HCT116 (cell line): ENCODE measurements at regions not wholly inside any gene's neighbourhood (a gene's known extent, or its start where the extent isn't known, plus 50 kb on each side); places are given as distances from the start of the nearest gene placed in this dataset.

Experiments
- ATAC-seq: fragments of 200-7000 bp; cut with Tn5 transposase; 2 replicates; pipeline ENCODE4 v1.9.1; 2020; ENCODE audit warnings: mild to moderate bottlenecking, moderate library complexity
- BruUV-seq: library from RNA; stranded (reverse); fragments of 400-500 nt; replicated peaks from 2 replicates; lab custom pipeline; 2021; lab: Mats Ljungman, UMichigan
- CTCF ChIA-PET: fragments of 300-600 bp; sonication (Branson Sonifier 250); formaldehyde crosslinking; loops from one replicate; lab custom pipeline; 2021; ENCODE audit warnings: antibody characterized with exemption; lab: Charles Lee
- POLR2A ChIA-PET: fragments of 300-600, 350-600 bp; sonication (Branson Sonifier 250); formaldehyde crosslinking; loops from one replicate; lab custom pipeline; 2021; ENCODE audit warnings: antibody characterized with exemption; lab: Charles Lee
- RAD21 ChIA-PET, 2 experiments: fragments of 300-600 bp; sonication (Branson Sonifier 250); formaldehyde crosslinking; loops; one replicate each; lab custom pipeline; 2023; ENCODE audit warnings: low total read pairs in 2 of 2; ENCODE audit not compliant: uncharacterized antibody in 2 of 2, unreplicated experiment in 2 of 2, low non-redundant PET in 1 of 2; lab: Charles Lee
- DNase-seq: peaks from one replicate; pipeline ENCODE4 v3.0.0-alpha.2; 2010; ENCODE audit warnings: low read depth, low spot score
- H2AFZ ChIP-seq: fragments of 200-600 bp; shearing (Covaris generic), sonication (generic); 2 replicates; pipeline ENCODE4 v1.6.1; 2017; ENCODE audit warnings: low read depth, mixed run types, mixed read lengths, antibody characterized with exemption, low read length; ENCODE audit not compliant: poor library complexity, severe bottlenecking
- H3K27ac ChIP-seq: 2 replicates; pipeline ENCODE4 v1.5.1; 2012; ENCODE audit warnings: low read depth, low read length
- H3K27me3 ChIP-seq: fragments of 200-600 bp; sonication (generic); 2 replicates; pipeline ENCODE4 v1.6.1; 2016; ENCODE audit warnings: mixed run types, low read length, mixed read lengths; ENCODE audit not compliant: insufficient read depth
- H3K36me3 ChIP-seq, 2 experiments: fragments of 200-500 bp in 1 of 2; fragments of 200-600 bp in 1 of 2; sonication (Bioruptor generic) in 1 of 2; sonication (generic) in 1 of 2; 2 replicates each; pipeline versions ENCODE4 v1.5.1 to v1.6.1; 2014 to 2016; ENCODE audit warnings: low read length in 2 of 2, inconsistent platforms in 1 of 2, mixed read lengths in 1 of 2, mixed run types in 1 of 2; ENCODE audit not compliant: insufficient read depth in 2 of 2, control insufficient read depth in 1 of 2
- H3K4me1 ChIP-seq, 2 experiments: fragments of 200-600 bp in 1 of 2; sonication (generic) in 1 of 2; 2 replicates each; pipeline versions ENCODE4 v1.5.1 to v1.6.1; 2012 to 2017; ENCODE audit warnings: low read length in 2 of 2, inconsistent platforms in 1 of 2, mild to moderate bottlenecking in 1 of 2, mixed read lengths in 1 of 2, mixed run types in 1 of 2, moderate library complexity in 1 of 2; ENCODE audit not compliant: insufficient read depth in 2 of 2, control insufficient read depth in 1 of 2
- H3K4me2 ChIP-seq: fragments of 200-600 bp; sonication (generic); 2 replicates; pipeline ENCODE4 v1.6.1; 2017; ENCODE audit warnings: mixed run types, low read length, mixed read lengths
- H3K4me3 ChIP-seq, 2 experiments: fragments of 200-600 bp in 1 of 2; sonication (generic) in 1 of 2; replicated peaks in 1 of 2; 2 replicates each; pipeline ENCODE4 v1.5.1; 2011 to 2016; ENCODE audit warnings: low read length in 2 of 2, control low read depth in 1 of 2, low read depth in 1 of 2, mild to moderate bottlenecking in 1 of 2, mixed read lengths in 1 of 2, mixed run types in 1 of 2
- H3K79me2 ChIP-seq: fragments of 200-600 bp; sonication (generic); 2 replicates; pipeline ENCODE4 v1.6.1; 2017; ENCODE audit warnings: mild to moderate bottlenecking, mixed run types, low read length, moderate library complexity, mixed read lengths; ENCODE audit not compliant: insufficient read depth
- H3K9ac ChIP-seq: fragments of 200-600 bp; sonication (generic); 2 replicates; pipeline ENCODE4 v1.6.1; 2016; ENCODE audit warnings: low read length, mixed read lengths
- H3K9me2 ChIP-seq: fragments of 200-600 bp; sonication (generic), shearing (Covaris generic); 2 replicates; pipeline ENCODE4 v1.6.1; 2017; ENCODE audit warnings: mixed run types, mild to moderate bottlenecking, moderate library complexity; ENCODE audit not compliant: insufficient read depth
- H3K9me3 ChIP-seq, 2 experiments: fragments of 200-500 bp in 1 of 2; fragments of 200-600 bp in 1 of 2; sonication (Bioruptor generic) in 1 of 2; sonication (generic) in 1 of 2; 2 replicates each; pipeline ENCODE4 v1.6.1; 2014 to 2017; ENCODE audit warnings: low read length in 2 of 2, mixed read lengths in 2 of 2, inconsistent platforms in 1 of 2, low read depth in 1 of 2, mild to moderate bottlenecking in 1 of 2, mixed run types in 1 of 2, moderate library complexity in 1 of 2; ENCODE audit not compliant: control insufficient read depth in 1 of 2, insufficient read depth in 1 of 2
- H4K20me1 ChIP-seq: fragments of 200-600 bp; sonication (generic), shearing (Covaris generic); 2 replicates; pipeline ENCODE4 v1.6.1; 2017; ENCODE audit warnings: mixed run types, mild to moderate bottlenecking, moderate library complexity; ENCODE audit not compliant: insufficient read depth
- ATF3 ChIP-seq: IDR thresholded peaks from 2 replicates; pipeline ENCODE4 v1.6.1; 2012
- CBX3 ChIP-seq: IDR thresholded peaks from 2 replicates; pipeline ENCODE4 v1.6.1; 2012; ENCODE audit warnings: low read depth
- CEBPB ChIP-seq: IDR thresholded peaks from 2 replicates; pipeline ENCODE4 v1.6.1; 2012; ENCODE audit warnings: low read depth
- CTCF ChIP-seq, 3 experiments: fragments of 200-600 bp in 1 of 3; sonication (generic) in 1 of 3; IDR thresholded peaks in 2 of 3; conservative IDR thresholded peaks in 1 of 3; 2 replicates each; pipeline ENCODE4 v1.5.1; 2012 to 2017; ENCODE audit warnings: low read depth in 2 of 3, low read length in 2 of 3, antibody characterized with exemption in 1 of 3, borderline replicate concordance in 1 of 3, control low read depth in 1 of 3, mild to moderate bottlenecking in 1 of 3, mixed read lengths in 1 of 3, mixed run types in 1 of 3, moderate library complexity in 1 of 3; ENCODE audit not compliant: insufficient read depth in 1 of 3
- EGR1 ChIP-seq: IDR thresholded peaks from 2 replicates; pipeline ENCODE4 v1.6.1; 2012; ENCODE audit warnings: low read depth
- ELF1 ChIP-seq: IDR thresholded peaks from 2 replicates; pipeline ENCODE4 v1.6.1; 2012; ENCODE audit warnings: low read depth, borderline replicate concordance
- EZH2 ChIP-seq: fragments of 200-600 bp; sonication (generic); IDR thresholded peaks from 2 replicates; pipeline ENCODE4 v1.6.1; 2017; ENCODE audit warnings: antibody characterized with exemption, mixed run types
- EZH2phosphoT487 ChIP-seq: fragments of 200-600 bp; IDR thresholded peaks from 2 replicates; pipeline ENCODE4 v1.6.1; 2018; ENCODE audit warnings: antibody characterized with exemption, borderline replicate concordance
- FOSL1 ChIP-seq: IDR thresholded peaks from 2 replicates; pipeline ENCODE4 v1.6.1; 2012; ENCODE audit warnings: low read depth
- JUND ChIP-seq: IDR thresholded peaks from 2 replicates; pipeline ENCODE4 v1.6.1; 2012
- MAX ChIP-seq: IDR thresholded peaks from 2 replicates; pipeline ENCODE4 v1.6.1; 2012
- RAD21 ChIP-seq: IDR thresholded peaks from 2 replicates; pipeline ENCODE4 v1.6.1; 2012; ENCODE audit warnings: low read depth, mild to moderate bottlenecking
- SP1 ChIP-seq: IDR thresholded peaks from 2 replicates; pipeline ENCODE4 v1.6.1; 2012; ENCODE audit warnings: low read depth
- SRF ChIP-seq: IDR thresholded peaks from 2 replicates; pipeline ENCODE4 v1.6.1; 2012; ENCODE audit warnings: low read depth
- TCF7L2 ChIP-seq: IDR thresholded peaks from 2 replicates; pipeline ENCODE4 v1.7.0; 2011; ENCODE audit warnings: borderline replicate concordance, inconsistent platforms; ENCODE audit not compliant: insufficient read depth, insufficient read length; ENCODE audit errors: extremely low read depth
- ZBTB33 ChIP-seq: IDR thresholded peaks from 2 replicates; pipeline ENCODE4 v1.6.1; 2011; ENCODE audit warnings: mild to moderate bottlenecking, low read length, moderate library complexity; ENCODE audit not compliant: insufficient replicate concordance; ENCODE audit errors: extremely low read depth
- ZFX ChIP-seq: fragments of 450-650 bp; IDR thresholded peaks from 2 replicates; pipeline ENCODE4 v1.6.1; 2017
- ZNF274 ChIP-seq: fragments of 200-500 bp; sonication (Bioruptor generic); IDR thresholded peaks from 2 replicates; pipeline ENCODE4 v1.6.1; 2014; ENCODE audit warnings: mild to moderate bottlenecking, low read depth, low read length, inconsistent platforms
- intact Hi-C: fragments of 100-400 bp; cut with micrococcal nuclease; formaldehyde crosslinking; loops from 2 replicates; pipeline ENCODE4 v1.10.0; 2022

- POLR2A ChIA-PET: no interaction called here
- Histone ChIP-seq H3K9me3 (peaks cover 3 to 20% of the 10 kb centered on the region in 2 experiments; a peak in 1 of 4 replicates), H3K36me3 (no peaks in the 10 kb centered on the region), H3K9me2 (no peaks in the 10 kb centered on the region), H3K27me3 (no peaks in the 10 kb centered on the region), H3K9ac (no peak overlapping the region), H3K4me1 (no peaks in the 10 kb centered on the region), H4K20me1 (no peaks in the 10 kb centered on the region), H3K4me2 (no peak overlapping the region), H3K79me2 (no peaks in the 10 kb centered on the region), H3K4me3 (no peak overlapping the region), H3K27ac (no peak overlapping the region), H2AFZ (no peak overlapping the region)
- CTCF ChIA-PET: no interaction called here
- ATAC-seq (no peak), DNase-seq (no peak)
- no TSS peak for BruUV-seq
- intact Hi-C loops: no loop called here
- RAD21 ChIA-PET: no interaction called here
- no peak for TF ChIP-seq CBX3
- TF ChIP-seq JUND: no peak
- TF ChIP-seq ZNF274: no peak
- TF ChIP-seq EZH2: no peak
- TF ChIP-seq CEBPB: no peak
- TF ChIP-seq ZBTB33: no peak
- no peak for TF ChIP-seq SRF
- TF ChIP-seq SP1: no peak
- TF ChIP-seq FOSL1: no peak
- no peak for TF ChIP-seq TCF7L2
- TF ChIP-seq ELF1: no peak
- no peak for TF ChIP-seq ATF3
- no peak for TF ChIP-seq EGR1
- no peak for TF ChIP-seq ZFX
- TF ChIP-seq EZH2phosphoT487: no peak
- TF ChIP-seq RAD21: no peak
- no peak for TF ChIP-seq CTCF (IDR thresholded peaks at IDR 0.05 in 2 of 3, conservative IDR thresholded peaks at IDR 0.05 in 1 of 3; ENCODE audit: borderline replicate concordance in 1 of 3, insufficient read depth in 1 of 3, low read depth in 2 of 3, low read length in 2 of 3)
- TF ChIP-seq MAX: no peak
Measured at GRCh38 chr3:79848876-79849275, 81.1 kb upstream of the ROBO1 start.
